NT2/D1 (cell line): ENCODE measurements at regions not wholly inside any gene's neighbourhood (a gene's known extent, or its start where the extent isn't known, plus 50 kb on each side); places are given as distances from the start of the nearest gene placed in this dataset.

Experiments used
- SUZ12 ChIP-seq: IDR thresholded peaks from 2 replicates; pipeline ENCODE4 v1.6.1; 2011; ENCODE audit not compliant: insufficient read length, insufficient read depth; ENCODE audit errors: extremely low read depth
- YY1 ChIP-seq: IDR thresholded peaks from 2 replicates; pipeline ENCODE4 v1.6.1; 2011; ENCODE audit not compliant: insufficient read length, insufficient read depth
- ZNF274 ChIP-seq: IDR thresholded peaks from 2 replicates; pipeline ENCODE4 v1.6.1; 2011; ENCODE audit warnings: mild to moderate bottlenecking, low read depth, low read length

DNA sequence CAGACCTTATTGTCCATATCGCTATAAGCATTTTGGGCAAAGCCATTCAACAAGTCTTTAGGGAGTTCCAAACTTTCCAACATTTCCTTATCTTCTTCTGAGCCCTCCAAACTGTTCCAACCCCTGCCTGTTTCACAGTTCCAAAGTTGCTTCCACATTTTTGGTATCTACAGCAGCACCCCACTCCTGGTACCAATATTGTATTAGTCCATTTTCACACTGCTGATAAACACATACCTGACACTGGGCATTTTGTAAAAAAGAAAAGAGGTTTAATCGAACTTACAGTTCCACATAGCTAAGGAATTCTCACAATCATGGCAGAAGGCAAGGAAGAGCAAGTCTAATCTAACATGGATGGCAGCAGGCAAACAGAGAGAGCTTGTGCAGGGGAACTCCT is 834.1 kb upstream of the GBE1 start:
- TF ChIP-seq YY1 (no peak), ZNF274 (no peak), SUZ12 (no peak)
